Natural killer cell (primary cell): ENCODE measurements at regions not wholly inside any gene's neighbourhood (a gene's known extent, or its start where the extent isn't known, plus 50 kb on each side); places are given as distances from the start of the nearest gene placed in this dataset.

Experiments used
- ATAC-seq, 3 donors: fragments of 150-1000 bp in 2 of 3; fragments of 200-7000 bp in 1 of 3; cut with Tn5 transposase; 1 replicate in 1 of 3; 2 replicates in 2 of 3; pipeline ENCODE4 v1.10.0; 2021; ENCODE audit warnings: mild to moderate bottlenecking in 2 of 3, moderate library complexity in 2 of 3
- DNase-seq, 2 donors: peaks; one replicate each; pipeline versions ENCODE4 v3.0.0 to v3.0.0-alpha.2; 2013 to 2021; ENCODE audit warnings: mixed read lengths in 1 of 2
- H3K27ac ChIP-seq: one replicate; pipeline ENCODE4 v1.5.1; 2013; ENCODE audit warnings: mild to moderate bottlenecking, low read length
- H3K27me3 ChIP-seq: one replicate; pipeline ENCODE4 v1.6.1; 2013; ENCODE audit warnings: low read length; ENCODE audit not compliant: control insufficient read depth, insufficient read depth
- H3K36me3 ChIP-seq: one replicate; pipeline ENCODE4 v1.6.1; 2013; ENCODE audit warnings: low read length; ENCODE audit not compliant: control insufficient read depth, insufficient read depth
- H3K4me1 ChIP-seq: one replicate; pipeline ENCODE4 v1.6.1; 2013; ENCODE audit warnings: low read length; ENCODE audit not compliant: control insufficient read depth, insufficient read depth
- H3K4me3 ChIP-seq: one replicate; pipeline ENCODE4 v1.5.1; 2013; ENCODE audit warnings: low read length
- H3K9me3 ChIP-seq: one replicate; pipeline ENCODE4 v1.6.1; 2013; ENCODE audit warnings: low read length; ENCODE audit not compliant: control insufficient read depth, insufficient read depth
- H3K27ac Mint-ChIP-seq, 2 donors: one replicate each; pipeline ENCODE4 v1.8.0; 2022; ENCODE audit warnings: mild to moderate bottlenecking in 2 of 2, mixed read lengths in 2 of 2, moderate library complexity in 1 of 2
- H3K27me3 Mint-ChIP-seq, 2 donors: one replicate each; pipeline ENCODE4 v1.8.0; 2022; ENCODE audit warnings: low read depth in 2 of 2, mixed read lengths in 2 of 2
- H3K36me3 Mint-ChIP-seq: one replicate; pipeline ENCODE4 v1.8.0; 2022; ENCODE audit warnings: mixed read lengths
- H3K4me1 Mint-ChIP-seq, 2 donors: one replicate each; pipeline ENCODE4 v1.8.0; 2022; ENCODE audit warnings: mixed read lengths in 2 of 2
- H3K4me3 Mint-ChIP-seq: one replicate; pipeline ENCODE4 v1.8.0; 2022; ENCODE audit warnings: mild to moderate bottlenecking, moderate library complexity, mixed read lengths
- H3K9me3 Mint-ChIP-seq, 2 donors: one replicate each; pipeline ENCODE4 v1.8.0; 2022; ENCODE audit warnings: mixed read lengths in 2 of 2
- CTCF ChIP-seq: fragments of 200-600 bp; IDR thresholded peaks from one replicate; pipeline ENCODE4 v1.8.0; 2022; ENCODE audit warnings: antibody characterized with exemption
- whole genome bisulfite sequencing: methylation state at CpG from one replicate; pipeline ENCODE4 v1.1.7; 2013; ENCODE audit warnings: missing lambda C conversion rate; ENCODE audit not compliant: insufficient coverage; 5-methylcytosine and 5-hydroxymethylcytosine counted together
- intact Hi-C: fragments of 100-400 bp; cut with micrococcal nuclease; formaldehyde crosslinking; loops from one replicate; pipeline ENCODE4 v1.14.2; 2022

DNA sequence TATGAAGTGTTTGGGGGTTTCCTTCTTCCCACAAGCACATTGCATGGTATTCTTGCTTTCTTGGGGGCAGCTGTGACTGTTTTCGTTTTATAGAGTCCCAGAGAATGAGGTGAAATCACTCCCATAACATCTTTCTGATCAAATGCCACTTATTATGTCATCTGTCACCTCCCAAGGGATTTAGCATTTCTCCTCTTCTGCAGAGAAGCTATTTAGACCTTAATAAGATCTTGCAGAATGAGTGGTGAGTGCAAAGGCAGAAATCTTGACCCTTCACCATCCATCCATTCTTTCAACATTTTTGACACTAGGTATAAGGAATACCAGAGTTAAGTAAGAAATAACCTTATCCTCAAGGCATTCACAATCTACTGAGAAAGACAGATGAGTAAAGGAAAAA, 318.6 kb upstream of the POU3F1 start:
- Histone ChIP-seq H3K4me1 (no peaks in the 10 kb centered on the region), H3K27me3 (no peaks in the 10 kb centered on the region), H3K9me3 (no peaks in the 10 kb centered on the region), H3K4me3 (no peak overlapping the region), H3K27ac (no peak overlapping the region), H3K36me3 (no peaks in the 10 kb centered on the region)
- 100% methylated on average over 1 of the region's 1 CpG for WGBS
- Mint-ChIP-seq H3K27me3 (peaks cover 10 to 32% of the 10 kb centered on the region in 2 donors), H3K36me3 (no peaks in the 10 kb centered on the region), H3K9me3 (no peaks in the 10 kb centered on the region), H3K4me1 (no peaks in the 10 kb centered on the region), H3K4me3 (no peak overlapping the region), H3K27ac (no peak overlapping the region)
- intact Hi-C loops, result no loop called here
- ATAC-seq (no peak), DNase-seq (no peak)
- TF ChIP-seq CTCF, result no peak

- 58% methylated on average over 4 of the region's 6 CpGs for WGBS
- no peak overlapping the region for H3K4me3 Mint-ChIP-seq
Observed at GRCh38 chr1:38361566-38361965, 315.0 kb upstream of the POU3F1 start.

GRCh38 chr1:38360807-38361206, 314.2 kb upstream of the POU3F1 start:
- no peak overlapping the region for H3K27ac ChIP-seq
- Mint-ChIP-seq H3K36me3 (no peaks in the 10 kb centered on the region), H3K27ac (no peak overlapping the region), H3K4me1 (no peaks in the 10 kb centered on the region), H3K9me3 (no peaks in the 10 kb centered on the region), H3K27me3 (peaks cover 5 to 6% of the 10 kb centered on the region in 2 donors), H3K4me3 (no peak overlapping the region)
- intact Hi-C loops, result no loop called here
- 80% methylated on average over 1 of the region's 1 CpG for WGBS
- H3K4me3 ChIP-seq, result no peak overlapping the region
- H3K4me1 ChIP-seq, result no peaks in the 10 kb centered on the region
- DNase-seq (peak in 1 of 2 donors; percentile 14), ATAC-seq (no peak)
- TF ChIP-seq CTCF, result no peak
- no peaks in the 10 kb centered on the region for H3K27me3 ChIP-seq
- H3K36me3 ChIP-seq, result no peaks in the 10 kb centered on the region
- H3K9me3 ChIP-seq, result no peaks in the 10 kb centered on the region

More at GRCh38 chr1:38361566-38361965, 315.0 kb upstream of the POU3F1 start:
- TF ChIP-seq CTCF, result no peak
- Mint-ChIP-seq H3K27me3 (peaks cover 5 to 6% of the 10 kb centered on the region in 2 donors), H3K36me3 (no peaks in the 10 kb centered on the region), H3K27ac (no peak overlapping the region), H3K4me1 (no peaks in the 10 kb centered on the region), H3K9me3 (no peaks in the 10 kb centered on the region)
- ATAC-seq (no peak), DNase-seq (no peak)
- Histone ChIP-seq H3K4me3 (no peak overlapping the region), H3K9me3 (no peaks in the 10 kb centered on the region), H3K27me3 (no peaks in the 10 kb centered on the region), H3K36me3 (no peaks in the 10 kb centered on the region), H3K27ac (no peak overlapping the region), H3K4me1 (no peaks in the 10 kb centered on the region)
- intact Hi-C loops, result no loop called here

DNA sequence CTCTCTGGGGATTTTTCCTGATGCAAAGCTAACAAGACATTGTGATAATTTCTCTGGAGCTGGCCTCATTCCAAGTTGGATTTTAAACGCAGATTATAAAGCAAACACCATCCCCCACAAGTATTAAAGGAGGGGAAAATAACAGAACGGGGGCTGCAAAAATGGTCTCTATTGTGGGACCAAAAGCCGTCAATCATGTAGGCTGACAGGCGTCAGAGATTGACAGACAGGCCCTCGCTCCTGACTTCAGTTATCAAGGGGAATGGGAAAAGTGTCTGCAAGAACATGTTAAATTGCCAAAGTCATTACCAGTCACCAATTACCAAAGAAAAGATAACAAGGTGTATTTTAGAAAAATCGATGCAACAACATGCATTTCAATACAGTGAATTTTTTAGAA, 307.4 kb upstream of the POU3F1 start:
- H3K27me3 Mint-ChIP-seq, result peaks cover 5 to 27% of the 10 kb centered on the region in 2 donors
- no peak overlapping the region for H3K4me3 Mint-ChIP-seq
- Histone ChIP-seq H3K27me3 (peaks cover 2% of the 10 kb centered on the region), H3K4me3 (no peak overlapping the region), H3K36me3 (no peaks in the 10 kb centered on the region), H3K27ac (no peak overlapping the region), H3K9me3 (no peaks in the 10 kb centered on the region), H3K4me1 (no peaks in the 10 kb centered on the region)
- no peak for TF ChIP-seq CTCF
- H3K9me3 Mint-ChIP-seq, result peaks cover 0 to under 1% of the 10 kb centered on the region in 2 donors
- WGBS, result 83% methylated on average over 5 of the region's 6 CpGs
- no peaks in the 10 kb centered on the region for H3K36me3 Mint-ChIP-seq
- DNase-seq (no peak), ATAC-seq (no peak)
- H3K4me1 Mint-ChIP-seq, result no peaks in the 10 kb centered on the region
- no peak overlapping the region for H3K27ac Mint-ChIP-seq
- intact Hi-C loops, result no loop called here
